ENCODE measurements at regions not wholly inside any gene's neighbourhood (a gene's known extent, or its start where the extent isn't known, plus 50 kb on each side); places are given as distances from the start of the nearest gene placed in this dataset.

DNA sequence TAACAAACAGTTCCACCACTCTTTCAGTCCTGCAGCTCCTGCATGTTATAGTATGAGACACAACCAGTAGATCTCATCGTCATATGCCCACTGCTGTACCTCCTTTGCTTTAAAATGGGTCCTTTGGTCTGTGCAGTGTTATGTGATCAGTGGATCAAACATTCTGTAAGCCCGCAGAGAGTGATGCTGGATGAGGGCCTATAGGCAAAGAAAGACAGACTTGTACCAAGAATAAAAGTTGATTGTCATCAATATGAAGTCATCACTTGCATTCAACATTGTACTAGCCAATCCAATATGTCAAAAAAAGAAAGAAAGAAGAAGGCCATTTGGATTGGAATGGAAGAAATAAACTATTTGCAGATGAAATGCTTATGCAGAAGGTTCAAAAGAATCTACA is 79.8 kb upstream of the PHYHIPL start:
- H3K4me1 ChIP-seq: peaks cover 8% of the 10 kb centered on the region
- TF ChIP-seq CTCF (IDR thresholded peaks at IDR 0.05): no peak
- TF ChIP-seq POLR2AphosphoS5 (IDR thresholded peaks at IDR 0.05; ENCODE audit: insufficient read depth in 1 of 2, low read depth in 1 of 2): no peak
- no peak for TF ChIP-seq POLR2A (IDR thresholded peaks at IDR 0.05)
- no peaks in the 10 kb centered on the region for H3K27me3 ChIP-seq
- H3K36me3 ChIP-seq: no peaks in the 10 kb centered on the region
- intact Hi-C loops (cut with DNase I): no loop called here
- H3K9me3 ChIP-seq: no peaks in the 10 kb centered on the region
- no peak overlapping the region for H3K27ac ChIP-seq
- no peak for DNase-seq (ENCODE audit: extremely low spot score in 2 of 2)
- no peak overlapping the region for H3K4me3 ChIP-seq

GRCh38 chr10:59098387-59098786 is 78.1 kb upstream of the PHYHIPL start:
- no peaks in the 10 kb centered on the region for H3K9me3 ChIP-seq
- DNase-seq (ENCODE audit: extremely low spot score in 2 of 2): no peak
- peaks cover 8% of the 10 kb centered on the region for H3K4me1 ChIP-seq
- no peak overlapping the region for H3K4me3 ChIP-seq
- H3K27ac ChIP-seq: peak overlapping the region; percentile 36
- no peaks in the 10 kb centered on the region for H3K27me3 ChIP-seq
- intact Hi-C loops (cut with DNase I): no loop called here
- no peaks in the 10 kb centered on the region for H3K36me3 ChIP-seq
- no peak for TF ChIP-seq POLR2A (IDR thresholded peaks at IDR 0.05)
- no peak for TF ChIP-seq CTCF (IDR thresholded peaks at IDR 0.05)
- TF ChIP-seq POLR2AphosphoS5 (IDR thresholded peaks at IDR 0.05; ENCODE audit: insufficient read depth in 1 of 2, low read depth in 1 of 2): no peak

DNA sequence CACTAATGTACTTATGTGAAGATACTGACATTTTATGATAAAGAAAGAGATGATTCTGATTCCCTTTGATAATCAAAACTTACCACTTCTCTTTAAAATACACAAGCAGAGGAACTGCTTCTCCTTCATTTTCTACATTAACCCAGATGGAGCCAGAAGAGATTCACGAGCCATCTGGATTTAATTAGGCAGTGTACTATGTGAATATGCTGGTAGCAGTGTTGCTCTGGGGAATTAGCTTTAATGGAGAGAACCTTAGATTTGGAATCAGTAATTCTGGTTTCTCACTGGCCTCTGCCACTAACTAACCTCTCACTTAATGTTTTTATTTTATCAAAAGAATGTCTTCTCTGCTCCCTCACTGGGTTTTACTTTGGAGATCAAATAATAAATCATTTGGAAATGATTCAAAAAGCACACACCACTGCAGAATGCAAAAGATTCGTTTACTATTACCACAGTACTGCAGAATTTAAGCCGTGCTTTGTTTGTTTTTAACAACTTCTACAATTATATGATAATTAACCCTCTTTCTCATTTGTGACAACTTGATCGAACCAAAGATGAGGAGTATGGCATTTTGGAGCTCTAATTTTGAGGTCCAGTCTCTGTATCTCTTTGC is 77.5 kb upstream of the PHYHIPL start:
- no peak overlapping the region for H3K4me3 ChIP-seq
- no peak for TF ChIP-seq POLR2A (IDR thresholded peaks at IDR 0.05)
- no peak for TF ChIP-seq CTCF (IDR thresholded peaks at IDR 0.05)
- no peak for TF ChIP-seq POLR2AphosphoS5 (IDR thresholded peaks at IDR 0.05; ENCODE audit: insufficient read depth in 1 of 2, low read depth in 1 of 2)
- H3K27ac ChIP-seq: peak overlapping the region; percentile 36
- H3K36me3 ChIP-seq: no peaks in the 10 kb centered on the region
- no peak for DNase-seq (ENCODE audit: extremely low spot score in 2 of 2)
- H3K4me1 ChIP-seq: peaks cover 8% of the 10 kb centered on the region
- H3K9me3 ChIP-seq: no peaks in the 10 kb centered on the region
- H3K27me3 ChIP-seq: no peaks in the 10 kb centered on the region
- intact Hi-C loops (cut with DNase I): no loop called here

DNA sequence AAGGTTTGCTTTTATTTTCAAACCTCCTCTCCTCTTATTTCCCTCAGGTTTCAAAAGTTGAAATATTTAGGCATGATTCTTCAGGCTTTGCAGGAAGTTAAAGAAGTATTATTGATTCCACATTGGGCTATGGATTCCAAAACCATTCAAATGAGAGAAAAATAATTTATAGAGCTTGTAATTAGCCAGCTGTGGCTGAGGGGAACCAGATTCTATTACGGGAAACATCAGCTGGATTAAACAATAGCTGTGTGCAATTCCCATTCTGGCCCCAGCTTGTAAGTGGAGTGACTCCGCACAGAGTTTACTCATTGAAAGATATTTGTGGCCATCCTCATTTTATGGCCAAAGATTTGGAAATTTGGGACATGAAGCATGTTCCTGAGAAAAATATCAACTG is 77.0 kb upstream of the PHYHIPL start:
- intact Hi-C loops (cut with DNase I): no loop called here
- no peaks in the 10 kb centered on the region for H3K9me3 ChIP-seq
- no peaks in the 10 kb centered on the region for H3K36me3 ChIP-seq
- H3K27me3 ChIP-seq: no peaks in the 10 kb centered on the region
- H3K4me3 ChIP-seq: no peak overlapping the region
- no peak for TF ChIP-seq POLR2A (IDR thresholded peaks at IDR 0.05)
- TF ChIP-seq POLR2AphosphoS5 (IDR thresholded peaks at IDR 0.05; ENCODE audit: insufficient read depth in 1 of 2, low read depth in 1 of 2): no peak
- no peak for TF ChIP-seq CTCF (IDR thresholded peaks at IDR 0.05)
- H3K4me1 ChIP-seq: peaks cover 8% of the 10 kb centered on the region
- no peak for DNase-seq (ENCODE audit: extremely low spot score in 2 of 2)
- H3K27ac ChIP-seq: no peak overlapping the region

GRCh38 chr10:59102394-59102793 is 74.0 kb upstream of the PHYHIPL start:
- Histone ChIP-seq H3K9me3 (no peaks in the 10 kb centered on the region), H3K4me1 (peaks cover 13% of the 10 kb centered on the region), H3K4me3 (no peak overlapping the region), H3K36me3 (no peaks in the 10 kb centered on the region), H3K27ac (no peak overlapping the region), H3K27me3 (no peaks in the 10 kb centered on the region)
- DNase-seq (ENCODE audit: extremely low spot score in 2 of 2): no peak
- intact Hi-C loops (cut with DNase I): no loop called here
- TF ChIP-seq POLR2A (IDR thresholded peaks at IDR 0.05): no peak
- TF ChIP-seq POLR2AphosphoS5 (IDR thresholded peaks at IDR 0.05; ENCODE audit: insufficient read depth in 1 of 2, low read depth in 1 of 2): no peak
- TF ChIP-seq CTCF (IDR thresholded peaks at IDR 0.05): no peak
